IPS-18a (cell line): ENCODE measurements at regions not wholly inside any gene's neighbourhood (a gene's known extent, or its start where the extent isn't known, plus 50 kb on each side); places are given as distances from the start of the nearest gene placed in this dataset.
"Not testable (repeated sequence)": the region's sequence is repeated elsewhere in the genome, so short reads cannot be mapped to it uniquely, and the experiment has no call there.

ENCODE experiments used
- H3K27ac ChIP-seq: one replicate; pipeline ENCODE4 v1.5.1; 2013; ENCODE audit warnings: low read length
- H3K27me3 ChIP-seq: one replicate; pipeline ENCODE4 v1.6.1; 2013; ENCODE audit warnings: mild to moderate bottlenecking, low read length; ENCODE audit not compliant: control insufficient read depth, insufficient read depth
- H3K36me3 ChIP-seq: one replicate; pipeline ENCODE4 v1.6.1; 2013; ENCODE audit warnings: low read depth, low read length; ENCODE audit not compliant: control insufficient read depth
- H3K4me1 ChIP-seq: one replicate; pipeline ENCODE4 v1.6.1; 2013; ENCODE audit warnings: low read depth, low read length; ENCODE audit not compliant: control insufficient read depth
- H3K4me3 ChIP-seq: one replicate; pipeline ENCODE4 v1.5.1; 2013; ENCODE audit warnings: low read length
- H3K9ac ChIP-seq: one replicate; pipeline ENCODE4 v1.6.1; 2013; ENCODE audit warnings: mild to moderate bottlenecking, low read length, moderate library complexity
- H3K9me3 ChIP-seq: one replicate; pipeline ENCODE4 v1.6.1; 2013; ENCODE audit warnings: low read depth, low read length; ENCODE audit not compliant: control insufficient read depth

DNA sequence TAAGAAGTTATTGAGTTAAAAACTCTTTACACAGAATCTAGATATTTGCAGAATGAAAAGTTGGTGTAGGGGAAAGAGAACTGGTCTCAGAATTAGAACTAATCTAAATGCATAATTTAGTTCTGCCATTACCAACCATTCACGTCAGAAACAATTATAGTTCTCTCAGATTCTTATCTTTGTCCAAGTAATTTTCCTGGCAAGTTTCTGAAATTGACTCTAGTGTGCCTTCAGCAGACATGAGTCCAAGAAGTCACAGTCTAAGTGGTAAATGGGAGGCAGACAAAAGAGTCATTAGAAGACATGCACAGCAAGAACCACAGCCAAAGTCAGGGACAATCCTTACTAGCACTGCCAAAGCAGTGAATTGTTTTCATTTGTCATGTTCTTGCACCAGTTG lies 1870.1 kb downstream of the LRRC4C start:
- no peaks in the 10 kb centered on the region for H3K9me3 ChIP-seq
- H3K27ac ChIP-seq = no peak overlapping the region
- H3K4me3 ChIP-seq = no peak overlapping the region
- no peaks in the 10 kb centered on the region for H3K4me1 ChIP-seq
- H3K36me3 ChIP-seq = no peaks in the 10 kb centered on the region
- no peaks in the 10 kb centered on the region for H3K27me3 ChIP-seq
- no peak overlapping the region for H3K9ac ChIP-seq

DNA sequence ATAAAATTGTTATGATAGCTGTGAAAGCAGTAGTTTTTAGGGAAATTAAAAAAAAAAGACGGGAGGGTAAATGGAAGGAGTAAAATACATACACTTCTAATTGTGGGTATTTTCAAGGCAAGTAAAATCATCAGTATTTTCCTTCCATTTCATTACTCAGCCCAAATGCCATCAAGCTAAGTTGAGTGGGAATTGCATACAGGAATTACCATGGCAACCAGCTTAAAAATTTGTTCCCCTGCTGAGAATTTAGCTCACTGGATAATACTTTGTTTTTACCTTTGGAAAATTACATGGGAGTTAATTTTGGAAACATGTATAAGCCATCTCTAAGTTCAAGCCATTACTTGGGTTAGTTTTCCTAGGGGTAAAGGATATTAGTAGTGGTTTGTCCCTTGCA lies 1873.4 kb downstream of the LRRC4C start:
- Histone ChIP-seq H3K36me3 (no peaks in the 10 kb centered on the region), H3K27me3 (no peaks in the 10 kb centered on the region), H3K4me3 (no peak overlapping the region), H3K4me1 (no peaks in the 10 kb centered on the region), H3K9me3 (no peaks in the 10 kb centered on the region), H3K9ac (no peak overlapping the region), H3K27ac (no peak overlapping the region)

- Histone ChIP-seq H3K27me3 (no peaks in the 10 kb centered on the region), H3K4me1 (no peaks in the 10 kb centered on the region), H3K27ac (no peak overlapping the region)
These were observed 1888.4 kb downstream of the LRRC4C start for GRCh38 chr11:39571081-39571480.

GRCh38 chr11:39570526-39570925 lies 1888.9 kb downstream of the LRRC4C start:
- H3K36me3 ChIP-seq = no peaks in the 10 kb centered on the region
- H3K4me3 ChIP-seq = no peak overlapping the region
- no peak overlapping the region for H3K9ac ChIP-seq
- H3K4me1 ChIP-seq = no peaks in the 10 kb centered on the region
- no peak overlapping the region for H3K27ac ChIP-seq
- no peaks in the 10 kb centered on the region for H3K9me3 ChIP-seq
- no peaks in the 10 kb centered on the region for H3K27me3 ChIP-seq

More at GRCh38 chr11:39571081-39571480, 1888.4 kb downstream of the LRRC4C start:
- H3K9ac ChIP-seq = no peak overlapping the region
- H3K36me3 ChIP-seq = no peaks in the 10 kb centered on the region
- no peaks in the 10 kb centered on the region for H3K9me3 ChIP-seq
- no peak overlapping the region for H3K4me3 ChIP-seq

GRCh38 chr11:39569789-39570188 lies 1889.7 kb downstream of the LRRC4C start:
- no peak overlapping the region for H3K27ac ChIP-seq

GRCh38 chr11:39542460-39542859 lies 1917.0 kb downstream of the LRRC4C start:
- Histone ChIP-seq H3K9me3 (no peaks in the 10 kb centered on the region), H3K36me3 (no peaks in the 10 kb centered on the region), H3K4me1 (no peaks in the 10 kb centered on the region), H3K4me3 (no peak overlapping the region), H3K27me3 (no peaks in the 10 kb centered on the region), H3K9ac (no peak overlapping the region), H3K27ac (no peak overlapping the region)

More at GRCh38 chr11:39569789-39570188, 1889.7 kb downstream of the LRRC4C start:
- H3K4me3 ChIP-seq = no peak overlapping the region
- no peak overlapping the region for H3K9ac ChIP-seq
- H3K9me3 ChIP-seq = no peaks in the 10 kb centered on the region
- no peaks in the 10 kb centered on the region for H3K36me3 ChIP-seq
- no peaks in the 10 kb centered on the region for H3K4me1 ChIP-seq
- no peaks in the 10 kb centered on the region for H3K27me3 ChIP-seq

DNA sequence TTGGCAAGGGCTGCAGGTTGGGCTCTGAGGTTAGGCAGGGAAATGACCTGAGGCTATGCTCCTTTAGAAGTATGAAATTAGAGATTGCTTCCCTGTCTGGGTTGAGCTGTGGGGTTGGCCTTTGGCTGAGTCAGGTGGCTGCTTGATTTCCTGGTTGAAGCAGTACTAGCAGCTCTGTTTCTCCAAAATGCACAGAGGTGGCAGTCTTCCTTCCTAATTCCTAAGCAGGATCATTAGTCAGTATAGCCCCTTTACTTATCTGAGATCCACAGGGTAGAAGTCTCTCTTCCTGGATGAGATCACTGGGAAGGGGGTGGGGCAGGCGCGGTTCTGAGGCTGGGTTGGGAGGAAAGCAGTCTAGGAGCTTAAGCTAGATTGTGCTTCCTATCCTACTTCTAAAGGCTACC lies 1917.5 kb downstream of the LRRC4C start:
- Histone ChIP-seq H3K27me3 (no peaks in the 10 kb centered on the region), H3K9ac (no peak overlapping the region), H3K27ac (no peak overlapping the region), H3K36me3 (no peaks in the 10 kb centered on the region), H3K4me1 (no peaks in the 10 kb centered on the region), H3K9me3 (no peaks in the 10 kb centered on the region), H3K4me3 (no peak overlapping the region)

- not testable (repeated sequence) for H3K9me3 ChIP-seq, H3K27me3 ChIP-seq, H3K4me1 ChIP-seq, H3K27ac ChIP-seq, H3K4me3 ChIP-seq, H3K36me3 ChIP-seq, H3K9ac ChIP-seq
These were observed 1923.1 kb downstream of the LRRC4C start for GRCh38 chr11:39536323-39536722.
